HepG2 (cell line): ENCODE measurements at regions not wholly inside any gene's neighbourhood (a gene's known extent, or its start where the extent isn't known, plus 50 kb on each side); places are given as distances from the start of the nearest gene placed in this dataset.

Source experiments
- ATAC-seq: fragments of 200-7000 bp; cut with Tn5 transposase; 3 replicates; pipeline ENCODE4 v1.9.1; 2020; ENCODE audit warnings: mild to moderate bottlenecking, moderate library complexity
- BruUV-seq: library from RNA; stranded (reverse); fragments of 400-500 nt; replicated peaks from 2 replicates; lab custom pipeline; 2021; lab: Mats Ljungman, UMichigan
- CTCF ChIA-PET: fragments of 300-600 bp; formaldehyde crosslinking; extraction: SDS; loops from one replicate; lab custom pipeline; 2021; ENCODE audit warnings: low total read pairs, inconsistent platforms, low intra/inter-chr PET ratio; lab: Yijun Ruan, JAX
- POLR2A ChIA-PET: fragments of 350-600 bp; sonication (Branson Sonifier 250); formaldehyde crosslinking; loops from one replicate; lab custom pipeline; 2020; ENCODE audit warnings: antibody characterized with exemption, inconsistent platforms; lab: Yijun Ruan, JAX
- DNase-seq: peaks from one replicate; pipeline ENCODE4 v3.0.0-alpha.2; 2015; ENCODE audit warnings: low spot score
- FAIRE-seq: peaks from 3 replicates; lab custom pipeline; 2011; peaks lifted over from hg19 to GRCh38; lab: Jason Lieb, UNC
- H2AFZ ChIP-seq: one replicate; pipeline ENCODE4 v1.6.1; 2011; ENCODE audit warnings: low read length, inconsistent platforms
- H3K27ac ChIP-seq: fragments of 300-600 bp; 3 replicates; pipeline ENCODE4 v1.8.0; 2011; ENCODE audit warnings: mixed run types, mild to moderate bottlenecking, mixed read lengths, low read length, inconsistent platforms; ENCODE audit not compliant: insufficient read depth; ENCODE audit errors: extremely low read length
- H3K27me3 ChIP-seq, 2 experiments: fragments of 200-600 bp in 1 of 2; 2 replicates in 1 of 2; 3 replicates in 1 of 2; pipeline versions ENCODE4 v1.6.0 to v1.8.0; 2011; ENCODE audit warnings: low read length in 2 of 2, mild to moderate bottlenecking in 2 of 2, moderate library complexity in 2 of 2, inconsistent platforms in 1 of 2; ENCODE audit not compliant: insufficient read depth in 2 of 2, control insufficient read depth in 1 of 2
- H3K36me3 ChIP-seq, 2 experiments: fragments of 200-600 bp in 1 of 2; replicated peaks in 1 of 2; 2 replicates in 1 of 2; 3 replicates in 1 of 2; pipeline versions ENCODE4 v1.5.1 to v1.8.0; 2011; ENCODE audit warnings: low read length in 2 of 2, inconsistent platforms in 1 of 2; ENCODE audit not compliant: insufficient read depth in 2 of 2, control insufficient read depth in 1 of 2
- H3K4me1 ChIP-seq: 2 replicates; pipeline ENCODE4 v1.5.1; 2012; ENCODE audit warnings: low read length, inconsistent platforms; ENCODE audit not compliant: insufficient read depth
- H3K4me2 ChIP-seq: 2 replicates; pipeline ENCODE4 v1.6.0; 2011; ENCODE audit warnings: low read depth, low read length, inconsistent platforms
- H3K4me3 ChIP-seq, 3 experiments: fragments of 200-600 bp in 1 of 3; sonication (generic), shearing (Covaris generic) in 1 of 3; replicated peaks in 1 of 3; 2 replicates each; pipeline ENCODE4 v1.5.1; 2011 to 2016; ENCODE audit warnings: low read length in 3 of 3, inconsistent platforms in 2 of 3, low read depth in 2 of 3, mild to moderate bottlenecking in 2 of 3, control low read depth in 1 of 3, mixed read lengths in 1 of 3; ENCODE audit not compliant: insufficient read depth in 1 of 3
- H3K79me2 ChIP-seq: one replicate; pipeline ENCODE4 v1.6.1; 2011; ENCODE audit warnings: low read length, inconsistent platforms; ENCODE audit not compliant: insufficient read depth
- H3K9ac ChIP-seq: 2 replicates; pipeline ENCODE4 v1.6.0; 2011; ENCODE audit warnings: mild to moderate bottlenecking, low read depth, low read length, inconsistent platforms; ENCODE audit not compliant: insufficient read depth
- H3K9me3 ChIP-seq: 2 replicates; pipeline ENCODE4 v1.5.1; 2012; ENCODE audit warnings: mild to moderate bottlenecking, low read length
- H4K20me1 ChIP-seq: 2 replicates; pipeline ENCODE4 v1.6.0; 2011; ENCODE audit warnings: inconsistent platforms, mild to moderate bottlenecking, low read length, moderate library complexity; ENCODE audit not compliant: insufficient read depth
- FOXK1 ChIP-seq: sonication (generic); formaldehyde crosslinking; IDR thresholded peaks from 2 replicates; pipeline ENCODE4 v1.4.0; 2020; ENCODE audit warnings: low read depth, missing genetic modification reagents, borderline replicate concordance
- GMEB2 ChIP-seq: IDR thresholded peaks from 2 replicates; pipeline ENCODE4 v1.6.1; 2016; ENCODE audit warnings: missing biosample characterization, missing genetic modification reagents, low read depth
- GRHL1 ChIP-seq: sonication (generic); formaldehyde crosslinking; conservative IDR thresholded peaks from 2 replicates; pipeline ENCODE4 v1.8.0; 2022; ENCODE audit warnings: missing genetic modification reagents
- HMG20B ChIP-seq: conservative IDR thresholded peaks from 2 replicates; pipeline ENCODE4 v1.6.1; 2016; ENCODE audit warnings: missing genetic modification reagents, missing compliant biosample characterization
- HOXA3 ChIP-seq: sonication (generic); formaldehyde crosslinking; IDR thresholded peaks from 2 replicates; pipeline ENCODE4 v1.5.0; 2020; ENCODE audit warnings: missing genetic modification reagents
- IRF1 ChIP-seq: sonication (generic); formaldehyde crosslinking; IDR thresholded peaks from 2 replicates; pipeline ENCODE4 v1.4.0; 2020; ENCODE audit warnings: low read depth, mild to moderate bottlenecking, missing genetic modification reagents
- JUN ChIP-seq: sonication (generic); formaldehyde crosslinking; IDR thresholded peaks from 2 replicates; pipeline ENCODE4 v1.4.0; 2020; ENCODE audit warnings: mild to moderate bottlenecking, missing genetic modification reagents
- KMT2A ChIP-seq: sonication (generic); formaldehyde crosslinking; IDR thresholded peaks from 2 replicates; pipeline ENCODE4 v1.4.0; 2020; ENCODE audit warnings: missing genetic modification reagents
- SOX5 ChIP-seq: IDR thresholded peaks from 2 replicates; pipeline ENCODE4 v1.6.1; 2016; ENCODE audit warnings: borderline replicate concordance
- ZBTB1 ChIP-seq: sonication (generic); formaldehyde crosslinking; IDR thresholded peaks from 2 replicates; pipeline ENCODE4 v1.4.0; 2020; ENCODE audit warnings: missing genetic modification reagents, borderline replicate concordance
- ZFX ChIP-seq: sonication (generic); formaldehyde crosslinking; IDR thresholded peaks from 2 replicates; pipeline ENCODE4 v1.4.0; 2020; ENCODE audit warnings: mild to moderate bottlenecking, low read depth, missing genetic modification reagents, moderate library complexity
- ZNF597 ChIP-seq: sonication (generic); formaldehyde crosslinking; IDR thresholded peaks from 2 replicates; pipeline ENCODE4 v1.5.0; 2020; ENCODE audit warnings: missing genetic modification reagents
- in situ Hi-C: cut with HindIII; loops from 2 replicates; pipeline ENCODE4 v1.10.0; 2017; ENCODE audit warnings: low pct_unique_long_range_greater_than_20kb; ENCODE audit not compliant: extremely low pct_ligation_motif_present
- intact Hi-C: fragments of 100-400 bp; cut with micrococcal nuclease; formaldehyde crosslinking; loops from one replicate; pipeline ENCODE4 v1.10.0; 2022; ENCODE audit not compliant: unreplicated experiment

GRCh38 chr13:90027409-90027808, 1320.1 kb upstream of the MIR17HG start:
- Histone ChIP-seq H3K9me3 (peaks cover 47% of the 10 kb centered on the region), H3K9ac (no peak overlapping the region), H3K4me2 (no peak overlapping the region), H4K20me1 (no peaks in the 10 kb centered on the region), H3K27me3 (no peaks in the 10 kb centered on the region), H3K36me3 (no peaks in the 10 kb centered on the region), H3K27ac (no peak overlapping the region), H3K4me3 (no peak overlapping the region), H3K79me2 (no peaks in the 10 kb centered on the region), H3K4me1 (no peaks in the 10 kb centered on the region), H2AFZ (no peak overlapping the region)
- ATAC-seq: no peak
- intact Hi-C loops (no loop called here), in situ Hi-C loops (no loop called here)
- POLR2A ChIA-PET: no interaction called here
- CTCF ChIA-PET: no interaction called here
- no peak for FAIRE-seq
- BruUV-seq: no TSS peak
- TF ChIP-seq FOXK1: no peak
- no peak for TF ChIP-seq GMEB2 (CRISPR knock-in tag)
- no peak for TF ChIP-seq HMG20B (CRISPR knock-in tag)
- no peak for TF ChIP-seq GRHL1 (CRISPR knock-in tag)
- TF ChIP-seq ZFX (CRISPR knock-in tag): no peak
- no peak for TF ChIP-seq IRF1 (CRISPR knock-in tag)
- no peak for TF ChIP-seq ZNF597
- TF ChIP-seq KMT2A (CRISPR knock-in tag): no peak
- no peak for TF ChIP-seq HOXA3 (CRISPR knock-in tag)
- no peak for TF ChIP-seq JUN (CRISPR knock-in tag)
- TF ChIP-seq ZBTB1 (CRISPR knock-in tag): no peak
- no peak for TF ChIP-seq SOX5
- no peak for DNase-seq
